Lung (tissue), 11 donors: ENCODE measurements at regions not wholly inside any gene's neighbourhood (a gene's known extent, or its start where the extent isn't known, plus 50 kb on each side); places are given as distances from the start of the nearest gene placed in this dataset.

Source experiments
- ATAC-seq: fragments of 200-7000 bp; cut with Tn5 transposase; one replicate; pipeline ENCODE4 v1.9.1; 2020; ENCODE audit warnings: moderate number of reproducible peaks; ENCODE audit not compliant: insufficient read depth, low FRiP score
- DNase-seq, 3 donors: peaks; one replicate each; pipeline ENCODE4 v3.0.0-alpha.2; 2013 to 2017
- H3K27ac ChIP-seq, 2 donors: one replicate each; pipeline ENCODE4 v1.5.1; 2013; ENCODE audit warnings: mild to moderate bottlenecking in 2 of 2, moderate library complexity in 2 of 2, control low read depth in 1 of 2, inconsistent platforms in 1 of 2, low read depth in 1 of 2, low read length in 1 of 2
- H3K27me3 ChIP-seq, 3 donors: one replicate each; pipeline ENCODE4 v1.5.1; 2013; ENCODE audit warnings: low read length in 2 of 3; ENCODE audit not compliant: control insufficient read depth in 3 of 3, insufficient read depth in 3 of 3
- H3K36me3 ChIP-seq, 4 donors: one replicate each; pipeline ENCODE4 v1.5.1; 2013; ENCODE audit warnings: low read length in 4 of 4, mild to moderate bottlenecking in 1 of 4, moderate library complexity in 1 of 4; ENCODE audit not compliant: control insufficient read depth in 4 of 4, insufficient read depth in 4 of 4
- H3K4me1 ChIP-seq, 5 donors: one replicate each; pipeline ENCODE4 v1.5.1; 2013; ENCODE audit warnings: low read length in 5 of 5, mild to moderate bottlenecking in 2 of 5, moderate library complexity in 1 of 5; ENCODE audit not compliant: control insufficient read depth in 5 of 5, insufficient read depth in 5 of 5
- H3K4me3 ChIP-seq: one replicate; pipeline ENCODE4 v1.5.1; 2013; ENCODE audit warnings: mild to moderate bottlenecking, control low read depth, moderate library complexity
- H3K9ac ChIP-seq, 2 donors: one replicate each; pipeline ENCODE4 v1.5.1; 2013; ENCODE audit warnings: low read length in 2 of 2, control low read depth in 1 of 2; ENCODE audit not compliant: insufficient read depth in 1 of 2
- H3K9me3 ChIP-seq, 4 donors: one replicate each; pipeline ENCODE4 v1.5.1; 2013; ENCODE audit warnings: low read length in 3 of 4, mild to moderate bottlenecking in 1 of 4, moderate library complexity in 1 of 4; ENCODE audit not compliant: control insufficient read depth in 4 of 4, insufficient read depth in 3 of 4
- CTCF ChIP-seq: IDR thresholded peaks from 2 replicates; pipeline ENCODE4 v1.5.1; 2012; ENCODE audit warnings: mild to moderate bottlenecking; ENCODE audit errors: control extremely low read depth, extremely low read depth
- WGBS, 2 donors: extraction: QIAGEN DNeasy Blood & Tissue Kit; methylation state at CpG; one replicate each; pipeline ENCODE4 v1.1.7; 2013; 5-methylcytosine and 5-hydroxymethylcytosine counted together
- donor health status: control.
- donor health status: control.
- donor health status: Bipolar disorder and iron deficiency.
- donor health status: healthy.
- donor health status: DM: yes; HTN: yes; CAD: no.

DNA sequence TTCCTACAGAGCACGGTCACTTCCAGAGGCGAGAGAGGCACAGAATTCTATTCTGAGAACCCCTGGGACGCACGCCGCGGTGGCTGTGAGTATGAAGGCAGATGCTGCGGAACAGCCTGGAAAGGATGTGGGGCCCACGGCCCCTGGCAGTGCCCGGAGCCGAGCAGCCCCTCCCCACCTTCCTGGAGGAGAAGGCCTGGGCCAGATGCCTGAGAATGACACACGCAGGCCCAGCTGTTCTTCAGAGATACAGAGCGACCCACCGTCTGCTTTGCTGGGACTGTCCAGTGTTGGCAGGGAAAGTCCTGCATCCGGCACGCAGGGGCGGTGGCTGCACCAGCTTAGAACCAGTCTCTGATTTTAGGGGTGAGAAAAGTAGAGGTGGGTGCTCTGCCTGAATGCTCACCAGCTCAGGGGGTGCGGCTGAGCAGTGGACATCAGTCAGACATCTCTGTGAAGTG lies 116.7 kb upstream of the LPCAT1 start:
- Histone ChIP-seq H3K4me3 (no peak overlapping the region), H3K9me3 (peaks cover 0 to 2% (median 0%) of the 10 kb centered on the region in 4 donors), H3K4me1 (peaks cover 0 to 4% (median 0%) of the 10 kb centered on the region in 5 donors), H3K27ac (no peak overlapping the region), H3K27me3 (peaks cover 5 to 14% (median 13%) of the 10 kb centered on the region in 3 donors), H3K36me3 (no peaks in the 10 kb centered on the region), H3K9ac (no peak overlapping the region)
- 80 to 81% methylated on average over 17 of the region's 17 CpGs for whole genome bisulfite sequencing, 2 donors
- ATAC-seq (no peak), DNase-seq (no peak)
- TF ChIP-seq CTCF, result no peak

- Histone ChIP-seq H3K9ac (no peak overlapping the region), H3K27ac (no peak overlapping the region), H3K4me1 (no peaks in the 10 kb centered on the region), H3K4me3 (no peak overlapping the region), H3K27me3 (peaks cover 5 to 14% (median 13%) of the 10 kb centered on the region in 3 donors), H3K36me3 (no peaks in the 10 kb centered on the region), H3K9me3 (no peaks in the 10 kb centered on the region)
- TF ChIP-seq CTCF, result no peak
- DNase-seq (no peak), ATAC-seq (no peak)
- WGBS, 2 donors, result 88 to 91% methylated on average over 14 of the region's 14 CpGs
Measured at GRCh38 chr5:1639757-1640156, 116.0 kb upstream of the LPCAT1 start.

- Histone ChIP-seq H3K36me3 (no peaks in the 10 kb centered on the region), H3K27me3 (peaks cover 5 to 8% (median 7%) of the 10 kb centered on the region in 3 donors), H3K4me3 (no peak overlapping the region), H3K9me3 (no peaks in the 10 kb centered on the region), H3K4me1 (no peaks in the 10 kb centered on the region), H3K27ac (no peak overlapping the region), H3K9ac (no peak overlapping the region)
- DNase-seq (no peak), ATAC-seq (no peak)
- WGBS, 2 donors, result 86 to 94% methylated on average over 23 of the region's 23 CpGs
- TF ChIP-seq CTCF, result no peak
Measured at GRCh38 chr5:1638658-1639400, 115.1 kb upstream of the LPCAT1 start.
